OCI-LY1 (cell line): ENCODE measurements at regions not wholly inside any gene's neighbourhood (a gene's known extent, or its start where the extent isn't known, plus 50 kb on each side); places are given as distances from the start of the nearest gene placed in this dataset.

ENCODE experiments used
- H2AFZ ChIP-seq: fragments of 200-600 bp; sonication (generic), shearing (Covaris generic); 2 replicates; pipeline ENCODE4 v1.6.0; 2014; ENCODE audit warnings: antibody characterized with exemption, mild to moderate bottlenecking, low read length
- H3F3A ChIP-seq: fragments of 200-600 bp; sonication (generic), shearing (Covaris generic); 2 replicates; pipeline ENCODE4 v1.6.0; 2014; ENCODE audit warnings: mild to moderate bottlenecking, antibody characterized with exemption, low read length, moderate library complexity; ENCODE audit not compliant: insufficient read depth
- H3K27ac ChIP-seq: fragments of 200-600 bp; sonication (generic); 2 replicates; pipeline ENCODE4 v1.5.1; 2014; ENCODE audit warnings: low read length, mixed run types, mild to moderate bottlenecking, low read depth; ENCODE audit not compliant: poor library complexity, severe bottlenecking
- H3K27me3 ChIP-seq: fragments of 200-600 bp; sonication (generic); 2 replicates; pipeline ENCODE4 v1.6.0; 2014; ENCODE audit warnings: antibody characterized with exemption, mild to moderate bottlenecking, low read length, moderate library complexity; ENCODE audit not compliant: insufficient read depth
- H3K36me3 ChIP-seq: fragments of 200-600 bp; sonication (generic); 2 replicates; pipeline ENCODE4 v1.6.1; 2014; ENCODE audit warnings: mild to moderate bottlenecking, antibody characterized with exemption, low read length, moderate library complexity, mixed read lengths; ENCODE audit not compliant: insufficient read depth
- H3K4me1 ChIP-seq: fragments of 200-600 bp; sonication (generic); 2 replicates; pipeline ENCODE4 v1.5.1; 2014; ENCODE audit warnings: mild to moderate bottlenecking, low read length, moderate library complexity; ENCODE audit not compliant: insufficient read depth, severe bottlenecking
- H3K4me2 ChIP-seq: fragments of 200-600 bp; sonication (generic), shearing (Covaris generic); 2 replicates; pipeline ENCODE4 v1.6.1; 2014; ENCODE audit warnings: low read length
- H3K4me3 ChIP-seq: fragments of 200-600 bp; sonication (generic); 2 replicates; pipeline ENCODE4 v1.5.1; 2014; ENCODE audit warnings: low read length, low read depth, mild to moderate bottlenecking, mixed read lengths; ENCODE audit not compliant: poor library complexity, severe bottlenecking
- H3K79me2 ChIP-seq: fragments of 200-600 bp; shearing (Covaris generic); 2 replicates; pipeline ENCODE4 v1.6.1; 2016; ENCODE audit warnings: mixed run types, low read length, mixed read lengths; ENCODE audit not compliant: insufficient read depth
- H3K9ac ChIP-seq: fragments of 200-600 bp; sonication (generic), shearing (Covaris generic); 2 replicates; pipeline ENCODE4 v1.6.1; 2014; ENCODE audit warnings: mild to moderate bottlenecking, low read length, mixed read lengths
- H3K9me2 ChIP-seq: fragments of 200-600 bp; sonication (generic), shearing (Covaris generic); 2 replicates; pipeline ENCODE4 v1.6.1; 2014; ENCODE audit warnings: low read depth, mild to moderate bottlenecking, low read length, mixed read lengths
- H3K9me3 ChIP-seq: fragments of 200-600 bp; shearing (Covaris generic); 2 replicates; pipeline ENCODE4 v1.6.1; 2014; ENCODE audit warnings: low read length, mixed read lengths
- H4K20me1 ChIP-seq: fragments of 200-600 bp; sonication (generic), shearing (Covaris generic); 2 replicates; pipeline ENCODE4 v1.6.0; 2016; ENCODE audit warnings: mild to moderate bottlenecking, low read length; ENCODE audit not compliant: insufficient read depth
- CTCF ChIP-seq: fragments of 200-600 bp; sonication (generic), shearing (Covaris generic); IDR thresholded peaks from 2 replicates; pipeline ENCODE4 v1.5.1; 2017; ENCODE audit warnings: mild to moderate bottlenecking, antibody characterized with exemption, low read length, moderate library complexity, mixed read lengths
- EZH2 ChIP-seq: fragments of 200-600 bp; sonication (generic), shearing (Covaris generic); IDR thresholded peaks from 2 replicates; pipeline ENCODE4 v1.8.0; 2017; ENCODE audit warnings: borderline replicate concordance, mixed run types, mild to moderate bottlenecking, antibody characterized with exemption, low read length, moderate library complexity, mixed read lengths

- Histone ChIP-seq H3K4me2 (no peak overlapping the region), H3K27me3 (no peaks in the 10 kb centered on the region), H3K4me3 (no peak overlapping the region), H3K4me1 (no peaks in the 10 kb centered on the region), H3K36me3 (no peaks in the 10 kb centered on the region), H2AFZ (no peak overlapping the region), H3K27ac (no peak overlapping the region), H3K9me2 (no peaks in the 10 kb centered on the region), H4K20me1 (no peaks in the 10 kb centered on the region), H3K9ac (no peak overlapping the region), H3F3A (no peaks in the 10 kb centered on the region), H3K79me2 (no peaks in the 10 kb centered on the region), H3K9me3 (no peaks in the 10 kb centered on the region)
- TF ChIP-seq EZH2 = no peak
- TF ChIP-seq CTCF = no peak
Observed at GRCh38 chr16:80040814-80041213, 440.3 kb upstream of the MAF start.

- H3K4me2 ChIP-seq = no peak overlapping the region
- TF ChIP-seq CTCF (no peak), EZH2 (no peak)
- H3K79me2 ChIP-seq = no peaks in the 10 kb centered on the region
- no peak overlapping the region for H3K4me3 ChIP-seq
- no peaks in the 10 kb centered on the region for H3K36me3 ChIP-seq
- no peaks in the 10 kb centered on the region for H3K27me3 ChIP-seq
- H2AFZ ChIP-seq = no peak overlapping the region
- no peaks in the 10 kb centered on the region for H3K9me3 ChIP-seq
- H4K20me1 ChIP-seq = no peaks in the 10 kb centered on the region
- H3K4me1 ChIP-seq = no peaks in the 10 kb centered on the region
- H3F3A ChIP-seq = no peaks in the 10 kb centered on the region
- H3K27ac ChIP-seq = no peak overlapping the region
- H3K9me2 ChIP-seq = no peaks in the 10 kb centered on the region
- no peak overlapping the region for H3K9ac ChIP-seq
Observed at GRCh38 chr16:80040413-80040812, 439.9 kb upstream of the MAF start.

GRCh38 chr16:80039777-80040176 lies 439.2 kb upstream of the MAF start:
- Histone ChIP-seq H3K27me3 (no peaks in the 10 kb centered on the region), H2AFZ (no peak overlapping the region), H3K9me3 (no peaks in the 10 kb centered on the region), H3K4me3 (no peak overlapping the region), H3F3A (no peaks in the 10 kb centered on the region), H3K79me2 (no peaks in the 10 kb centered on the region), H3K9me2 (no peaks in the 10 kb centered on the region), H3K4me2 (no peak overlapping the region), H3K36me3 (no peaks in the 10 kb centered on the region), H3K4me1 (no peaks in the 10 kb centered on the region), H3K9ac (no peak overlapping the region), H4K20me1 (no peaks in the 10 kb centered on the region), H3K27ac (no peak overlapping the region)
- no peak for TF ChIP-seq CTCF
- TF ChIP-seq EZH2 = no peak
